Umbilical cord (tissue), 1 donor: ENCODE measurements at regions not wholly inside any gene's neighbourhood (a gene's known extent, or its start where the extent isn't known, plus 50 kb on each side); places are given as distances from the start of the nearest gene placed in this dataset.

Source experiments
- DNase-seq: peaks from one replicate; pipeline ENCODE4 v3.0.0-alpha.2; 2015; ENCODE audit warnings: low spot score

GRCh38 chr7:80563561-80564327 lies 51.9 kb upstream of the GNAT3 start:
- DNase-seq, result no peak

- no peak for DNase-seq
These were observed 53.7 kb upstream of the GNAT3 start for GRCh38 chr7:80565554-80565953.

GRCh38 chr7:80581486-80582260 lies 56.8 kb upstream of the CD36 start:
- DNase-seq, result no peak

GRCh38 chr7:80583901-80584300 lies 54.5 kb upstream of the CD36 start:
- DNase-seq, result peak; percentile 10

GRCh38 chr7:80584778-80585177 lies 53.7 kb upstream of the CD36 start:
- DNase-seq, result no peak

- no peak for DNase-seq
These were observed 50.9 kb upstream of the CD36 start for GRCh38 chr7:80587538-80587937.

- no peak for DNase-seq
These were observed 49.9 kb upstream of the CD36 start for GRCh38 chr7:80588591-80588990.
